Naive B cell (primary cell): ENCODE measurements at regions not wholly inside any gene's neighbourhood (a gene's known extent, or its start where the extent isn't known, plus 50 kb on each side); places are given as distances from the start of the nearest gene placed in this dataset.

Experiments used
- ATAC-seq, 2 donors: fragments of 150-1000 bp; cut with Tn5 transposase; 2 replicates each; pipeline ENCODE4 v1.10.0; 2021; ENCODE audit warnings: low read depth in 2 of 2, mild to moderate bottlenecking in 2 of 2, moderate library complexity in 2 of 2
- DNase-seq: peaks from one replicate; pipeline ENCODE4 v3.0.0; 2022
- H3K27ac Mint-ChIP-seq, 6 donors: one replicate each; pipeline ENCODE4 v1.8.0; 2020 to 2022; ENCODE audit warnings: mild to moderate bottlenecking in 6 of 6, mixed read lengths in 6 of 6, moderate library complexity in 5 of 6, inconsistent platforms in 2 of 6
- H3K27me3 Mint-ChIP-seq, 3 donors: one replicate each; pipeline ENCODE4 v1.8.0; 2021 to 2022; ENCODE audit warnings: mixed read lengths in 3 of 3, mild to moderate bottlenecking in 1 of 3
- H3K36me3 Mint-ChIP-seq, 2 donors: one replicate each; pipeline ENCODE4 v1.8.0; 2020 to 2022; ENCODE audit warnings: mixed read lengths in 2 of 2, inconsistent platforms in 1 of 2, mild to moderate bottlenecking in 1 of 2
- H3K4me1 Mint-ChIP-seq, 3 donors: one replicate each; pipeline ENCODE4 v1.8.0; 2020 to 2022; ENCODE audit warnings: mixed read lengths in 3 of 3, inconsistent platforms in 1 of 3, mild to moderate bottlenecking in 1 of 3, moderate library complexity in 1 of 3
- H3K4me3 Mint-ChIP-seq, 8 donors: one replicate each; pipeline ENCODE4 v1.8.0; 2020 to 2022; ENCODE audit warnings: mild to moderate bottlenecking in 8 of 8, mixed read lengths in 8 of 8, moderate library complexity in 8 of 8, inconsistent platforms in 2 of 8
- H3K9me3 Mint-ChIP-seq, 7 donors: one replicate each; pipeline ENCODE4 v1.8.0; 2020 to 2022; ENCODE audit warnings: mixed read lengths in 7 of 7, mild to moderate bottlenecking in 5 of 7, inconsistent platforms in 2 of 7, moderate library complexity in 1 of 7

- ATAC-seq = peak in 1 of 2 donors; percentile 44
- no peak for DNase-seq
- no peaks in the 10 kb centered on the region for H3K36me3 Mint-ChIP-seq
Observed at GRCh38 chr2:144935736-144936135, 415.8 kb upstream of the ZEB2 start.

GRCh38 chr2:144935191-144935590, 415.3 kb upstream of the ZEB2 start:
- no peaks in the 10 kb centered on the region for H3K27me3 Mint-ChIP-seq
- DNase-seq (no peak), ATAC-seq (no peak)
- H3K4me1 Mint-ChIP-seq = peaks cover 2 to 8% (median 4%) of the 10 kb centered on the region in 3 donors
- H3K4me3 Mint-ChIP-seq = no peak overlapping the region
- H3K9me3 Mint-ChIP-seq = peaks cover 0 to 4% (median 0%) of the 10 kb centered on the region in 7 donors
- H3K27ac Mint-ChIP-seq = no peak overlapping the region
- H3K36me3 Mint-ChIP-seq = no peaks in the 10 kb centered on the region

More at GRCh38 chr2:144935736-144936135, 415.8 kb upstream of the ZEB2 start:
- H3K27me3 Mint-ChIP-seq = no peaks in the 10 kb centered on the region
- no peaks in the 10 kb centered on the region for H3K9me3 Mint-ChIP-seq
- H3K4me1 Mint-ChIP-seq = peaks cover 2 to 8% (median 4%) of the 10 kb centered on the region in 3 donors
- no peak overlapping the region for H3K27ac Mint-ChIP-seq
- no peak overlapping the region for H3K4me3 Mint-ChIP-seq

- Mint-ChIP-seq H3K9me3 (peaks cover 4 to 32% (median 13%) of the 10 kb centered on the region in 7 donors), H3K27ac (no peak overlapping the region), H3K4me1 (peaks cover 2 to 8% (median 4%) of the 10 kb centered on the region in 3 donors), H3K4me3 (no peak overlapping the region), H3K36me3 (peaks cover 0 to 8% of the 10 kb centered on the region in 2 donors), H3K27me3 (no peaks in the 10 kb centered on the region)
- ATAC-seq = no peak
- DNase-seq = no peak
Observed at GRCh38 chr2:144931960-144932359, 412.0 kb upstream of the ZEB2 start.

- no peak for ATAC-seq
- peaks cover 0 to 8% of the 10 kb centered on the region in 2 donors for H3K36me3 Mint-ChIP-seq
- H3K4me1 Mint-ChIP-seq = peaks cover 2 to 8% (median 4%) of the 10 kb centered on the region in 3 donors
- H3K27ac Mint-ChIP-seq = no peak overlapping the region
- peaks cover 4 to 33% (median 13%) of the 10 kb centered on the region in 7 donors for H3K9me3 Mint-ChIP-seq
- no peak overlapping the region for H3K4me3 Mint-ChIP-seq
- no peaks in the 10 kb centered on the region for H3K27me3 Mint-ChIP-seq
- DNase-seq = no peak
Observed at GRCh38 chr2:144931480-144931879, 411.6 kb upstream of the ZEB2 start.

GRCh38 chr2:144927429-144927828, 407.5 kb upstream of the ZEB2 start:
- peaks cover 4 to 33% (median 16%) of the 10 kb centered on the region in 7 donors for H3K9me3 Mint-ChIP-seq
- peaks cover 5 to 7% (median 6%) of the 10 kb centered on the region in 3 donors for H3K4me1 Mint-ChIP-seq
- no peak overlapping the region for H3K4me3 Mint-ChIP-seq
- peaks cover 0 to 8% of the 10 kb centered on the region in 2 donors for H3K36me3 Mint-ChIP-seq
- DNase-seq (no peak), ATAC-seq (no peak)
- no peaks in the 10 kb centered on the region for H3K27me3 Mint-ChIP-seq
- no peak overlapping the region for H3K27ac Mint-ChIP-seq

GRCh38 chr2:144925886-144926285, 406.0 kb upstream of the ZEB2 start:
- Mint-ChIP-seq H3K27me3 (no peaks in the 10 kb centered on the region), H3K4me1 (peaks cover 5 to 8% (median 8%) of the 10 kb centered on the region in 3 donors), H3K4me3 (no peak overlapping the region), H3K9me3 (peaks cover 4 to 33% (median 16%) of the 10 kb centered on the region in 7 donors), H3K36me3 (peaks cover 0 to 8% of the 10 kb centered on the region in 2 donors), H3K27ac (no peak overlapping the region)
- no peak for DNase-seq
- ATAC-seq = no peak

- Mint-ChIP-seq H3K27me3 (no peaks in the 10 kb centered on the region), H3K4me1 (peaks cover 5 to 8% (median 8%) of the 10 kb centered on the region in 3 donors), H3K4me3 (no peak overlapping the region), H3K9me3 (peaks cover 4 to 25% (median 16%) of the 10 kb centered on the region in 7 donors), H3K27ac (no peak overlapping the region), H3K36me3 (peaks cover 0 to 8% of the 10 kb centered on the region in 2 donors)
- no peak for DNase-seq
- no peak for ATAC-seq
Observed at GRCh38 chr2:144924827-144925226, 404.9 kb upstream of the ZEB2 start.

- Mint-ChIP-seq H3K4me3 (no peak overlapping the region), H3K27ac (peak overlapping the region in 2 of 6 donors; percentile 18 to 50), H3K4me1 (peaks cover 5 to 8% (median 8%) of the 10 kb centered on the region in 3 donors), H3K9me3 (peaks cover under 1 to 9% (median 2%) of the 10 kb centered on the region in 7 donors), H3K27me3 (no peaks in the 10 kb centered on the region), H3K36me3 (peaks cover 0 to 8% of the 10 kb centered on the region in 2 donors)
- DNase-seq = no peak
- no peak for ATAC-seq
Observed at GRCh38 chr2:144922519-144922918, 402.6 kb upstream of the ZEB2 start.

- peaks cover 5 to 8% (median 8%) of the 10 kb centered on the region in 3 donors for H3K4me1 Mint-ChIP-seq
- H3K36me3 Mint-ChIP-seq = peaks cover 0 to 8% of the 10 kb centered on the region in 2 donors
- ATAC-seq = no peak
- no peak for DNase-seq
- no peak overlapping the region for H3K27ac Mint-ChIP-seq
- peaks cover 0 to 6% (median 0%) of the 10 kb centered on the region in 7 donors for H3K9me3 Mint-ChIP-seq
- no peak overlapping the region for H3K4me3 Mint-ChIP-seq
- no peaks in the 10 kb centered on the region for H3K27me3 Mint-ChIP-seq
Observed at GRCh38 chr2:144920755-144921530, 401.0 kb upstream of the ZEB2 start.

- Mint-ChIP-seq H3K27ac (no peak overlapping the region), H3K36me3 (peaks cover 0 to 8% of the 10 kb centered on the region in 2 donors), H3K4me3 (no peak overlapping the region), H3K27me3 (no peaks in the 10 kb centered on the region), H3K4me1 (no peaks in the 10 kb centered on the region), H3K9me3 (peaks cover 0 to 5% (median 0%) of the 10 kb centered on the region in 7 donors)
- ATAC-seq (no peak), DNase-seq (no peak)
Observed at GRCh38 chr2:144914622-144915318, 394.9 kb upstream of the ZEB2 start.

GRCh38 chr2:144914113-144914512, 394.2 kb upstream of the ZEB2 start:
- Mint-ChIP-seq H3K9me3 (peaks cover 0 to 3% (median under 1%) of the 10 kb centered on the region in 7 donors), H3K4me3 (no peak overlapping the region), H3K27me3 (no peaks in the 10 kb centered on the region), H3K4me1 (no peaks in the 10 kb centered on the region), H3K27ac (no peak overlapping the region), H3K36me3 (peaks cover 0 to 8% of the 10 kb centered on the region in 2 donors)
- ATAC-seq (no peak), DNase-seq (no peak)

GRCh38 chr2:144912206-144912605, 392.3 kb upstream of the ZEB2 start:
- H3K27ac Mint-ChIP-seq = no peak overlapping the region
- H3K4me1 Mint-ChIP-seq = no peaks in the 10 kb centered on the region
- H3K27me3 Mint-ChIP-seq = no peaks in the 10 kb centered on the region
- no peak for ATAC-seq
- H3K4me3 Mint-ChIP-seq = no peak overlapping the region
- H3K36me3 Mint-ChIP-seq = no peaks in the 10 kb centered on the region
- no peak for DNase-seq
- H3K9me3 Mint-ChIP-seq = peaks cover 0 to 4% (median 0%) of the 10 kb centered on the region in 7 donors

- H3K4me1 Mint-ChIP-seq = peaks cover 0 to 4% (median 0%) of the 10 kb centered on the region in 3 donors
- H3K9me3 Mint-ChIP-seq = peaks cover 0 to 8% (median 4%) of the 10 kb centered on the region in 7 donors
- no peak overlapping the region for H3K4me3 Mint-ChIP-seq
- ATAC-seq = no peak
- peaks cover 0 to 8% of the 10 kb centered on the region in 2 donors for H3K36me3 Mint-ChIP-seq
- no peak overlapping the region for H3K27ac Mint-ChIP-seq
- DNase-seq = no peak
- H3K27me3 Mint-ChIP-seq = peaks cover 0 to 7% (median 0%) of the 10 kb centered on the region in 3 donors
Observed at GRCh38 chr2:144905956-144906355, 386.0 kb upstream of the ZEB2 start.
